GM11168 (cell line): ENCODE measurements at regions not wholly inside any gene's neighbourhood (a gene's known extent, or its start where the extent isn't known, plus 50 kb on each side); places are given as distances from the start of the nearest gene placed in this dataset.

Experiments
- in situ Hi-C: fragments of 300-500 bp; cut with MboI; formaldehyde crosslinking; loops from one replicate; pipeline ENCODE4 v1.12.0; 2022; ENCODE audit warnings: low sequenced_read_pairs; ENCODE audit not compliant: unreplicated experiment

- in situ Hi-C loops, result no loop called here
These were observed 208.3 kb downstream of the TRAM1L1 start for GRCh38 chr4:116877069-116877468.

GRCh38 chr4:116872941-116873340 is 212.4 kb downstream of the TRAM1L1 start:
- in situ Hi-C loops, result no loop called here

GRCh38 chr4:116872308-116872707 is 213.1 kb downstream of the TRAM1L1 start:
- in situ Hi-C loops, result no loop called here

- in situ Hi-C loops, result no loop called here
These were observed 214.7 kb downstream of the TRAM1L1 start for GRCh38 chr4:116870686-116871085.

GRCh38 chr4:116866106-116866505 is 219.3 kb downstream of the TRAM1L1 start:
- in situ Hi-C loops, result no loop called here

- in situ Hi-C loops, result no loop called here
These were observed 222.8 kb downstream of the TRAM1L1 start for GRCh38 chr4:116862592-116862991.

- in situ Hi-C loops, result no loop called here
These were observed 224.5 kb downstream of the TRAM1L1 start for GRCh38 chr4:116860891-116861290.

GRCh38 chr4:116849620-116850019 is 235.8 kb downstream of the TRAM1L1 start:
- in situ Hi-C loops, result no loop called here

GRCh38 chr4:116847616-116848015 is 237.8 kb downstream of the TRAM1L1 start:
- in situ Hi-C loops, result no loop called here

- in situ Hi-C loops, result no loop called here
These were observed 245.6 kb downstream of the TRAM1L1 start for GRCh38 chr4:116839826-116840225.

GRCh38 chr4:116838609-116839008 is 246.8 kb downstream of the TRAM1L1 start:
- in situ Hi-C loops, result no loop called here

- in situ Hi-C loops, result no loop called here
These were observed 256.2 kb downstream of the TRAM1L1 start for GRCh38 chr4:116829187-116829586.

GRCh38 chr4:116824172-116824571 is 261.2 kb downstream of the TRAM1L1 start:
- in situ Hi-C loops, result no loop called here

GRCh38 chr4:116811730-116812129 is 273.6 kb downstream of the TRAM1L1 start:
- in situ Hi-C loops, result no loop called here

GRCh38 chr4:116796022-116796421 is 289.4 kb downstream of the TRAM1L1 start:
- in situ Hi-C loops, result no loop called here

- in situ Hi-C loops, result no loop called here
These were observed 296.7 kb downstream of the TRAM1L1 start for GRCh38 chr4:116788723-116789122.

- in situ Hi-C loops, result no loop called here
These were observed 330.3 kb downstream of the TRAM1L1 start for GRCh38 chr4:116755051-116755450.

GRCh38 chr4:116752027-116752426 is 333.3 kb downstream of the TRAM1L1 start:
- in situ Hi-C loops, result no loop called here

- in situ Hi-C loops, result no loop called here
These were observed 348.6 kb downstream of the TRAM1L1 start for GRCh38 chr4:116736756-116737155.

- in situ Hi-C loops, result no loop called here
These were observed 351.2 kb downstream of the TRAM1L1 start for GRCh38 chr4:116734178-116734577.

GRCh38 chr4:116733370-116733769 is 352.0 kb downstream of the TRAM1L1 start:
- in situ Hi-C loops, result no loop called here

- in situ Hi-C loops, result no loop called here
These were observed 358.9 kb downstream of the TRAM1L1 start for GRCh38 chr4:116726523-116726922.

- in situ Hi-C loops, result no loop called here
These were observed 361.1 kb downstream of the TRAM1L1 start for GRCh38 chr4:116724249-116724648.
